H1 (cell line): ENCODE measurements at regions not wholly inside any gene's neighbourhood (a gene's known extent, or its start where the extent isn't known, plus 50 kb on each side); places are given as distances from the start of the nearest gene placed in this dataset.

Experiments used
- CTCF ChIA-PET: fragments of 300-600 bp; sonication (Branson Sonifier 250); formaldehyde crosslinking; loops from one replicate; lab custom pipeline; 2021; ENCODE audit not compliant: partially characterized antibody; lab: Charles Lee
- POLR2A ChIA-PET: fragments of 300-600 bp; sonication (Branson Sonifier 250); formaldehyde crosslinking; loops from one replicate; lab custom pipeline; 2021; ENCODE audit warnings: inconsistent platforms; ENCODE audit not compliant: partially characterized antibody; lab: Charles Lee
- DNase-seq, 2 experiments: peaks; one replicate each; pipeline versions ENCODE4 v3.0.0 to v3.0.0-alpha.2; 2010 to 2022; ENCODE audit warnings: low spot score in 2 of 2, low read depth in 1 of 2, mixed read lengths in 1 of 2
- FAIRE-seq: peaks from 2 replicates; lab custom pipeline; 2011; peaks lifted over from hg19 to GRCh38; lab: Jason Lieb, UNC
- H2AFZ ChIP-seq: 2 replicates; pipeline ENCODE4 v1.8.1; 2012; ENCODE audit warnings: low read length, inconsistent platforms
- H2AK5ac ChIP-seq: 2 replicates; pipeline ENCODE4 v1.6.1; 2013; ENCODE audit warnings: low read depth, low read length
- H2BK120ac ChIP-seq: replicated peaks from 2 replicates; pipeline ENCODE3; 2013; ENCODE audit warnings: low read depth, low read length, inconsistent platforms
- H2BK12ac ChIP-seq: 2 replicates; pipeline ENCODE4 v1.6.1; 2013; ENCODE audit warnings: low read depth, low read length
- H2BK15ac ChIP-seq: 2 replicates; pipeline ENCODE4 v1.6.1; 2013; ENCODE audit warnings: low read length
- H2BK20ac ChIP-seq: 2 replicates; pipeline ENCODE4 v1.6.1; 2013; ENCODE audit warnings: low read length
- H2BK5ac ChIP-seq: 2 replicates; pipeline ENCODE4 v1.6.1; 2013; ENCODE audit warnings: low read depth, low read length
- H3K14ac ChIP-seq: 2 replicates; pipeline ENCODE4 v1.6.1; 2013; ENCODE audit warnings: inconsistent platforms; ENCODE audit not compliant: insufficient read length
- H3K18ac ChIP-seq: 2 replicates; pipeline ENCODE4 v1.6.1; 2013; ENCODE audit warnings: low read length; ENCODE audit errors: extremely low read depth
- H3K23ac ChIP-seq: 2 replicates; pipeline ENCODE4 v1.6.1; 2013; ENCODE audit warnings: inconsistent platforms; ENCODE audit not compliant: insufficient read length
- H3K23me2 ChIP-seq: 2 replicates; pipeline ENCODE4 v1.6.1; 2013; ENCODE audit warnings: low read depth, low read length
- H3K27ac ChIP-seq: 2 replicates; pipeline ENCODE4 v1.6.1; 2011; ENCODE audit warnings: low read depth, low read length, inconsistent platforms
- H3K27me3 ChIP-seq, 4 experiments: replicated peaks in 1 of 4; 1 replicate in 1 of 4; 2 replicates in 3 of 4; pipeline versions ENCODE4 v1.6.1 to v1.8.1; 2011 to 2013; ENCODE audit warnings: low read length in 3 of 4, mild to moderate bottlenecking in 3 of 4, inconsistent platforms in 2 of 4, mixed read lengths in 2 of 4, moderate library complexity in 1 of 4; ENCODE audit not compliant: control insufficient read depth in 3 of 4, insufficient read depth in 3 of 4; ENCODE audit errors: extremely low read depth in 1 of 4
- H3K36me3 ChIP-seq, 4 experiments: 2 replicates each; pipeline versions ENCODE4 v1.6.1 to v1.8.1; 2011 to 2013; ENCODE audit warnings: mild to moderate bottlenecking in 4 of 4, low read length in 3 of 4, moderate library complexity in 2 of 4, control low read depth in 1 of 4, inconsistent platforms in 1 of 4; ENCODE audit not compliant: insufficient read depth in 4 of 4, control insufficient read depth in 2 of 4
- H3K4ac ChIP-seq: replicated peaks from 2 replicates; pipeline ENCODE3; 2013; ENCODE audit warnings: low read length, low read depth, mixed read lengths, inconsistent platforms; ENCODE audit not compliant: insufficient read length
- H3K4me1 ChIP-seq, 4 experiments: replicated peaks in 1 of 4; 1 replicate in 1 of 4; 2 replicates in 3 of 4; pipeline versions ENCODE4 v1.6.1 to v1.8.1; 2011 to 2013; ENCODE audit warnings: low read length in 3 of 4, inconsistent platforms in 2 of 4, mixed read lengths in 1 of 4; ENCODE audit not compliant: insufficient read depth in 4 of 4, control insufficient read depth in 3 of 4
- H3K4me2 ChIP-seq, 2 experiments: 2 replicates each; pipeline versions ENCODE4 v1.6.1 to v1.8.1; 2011 to 2013; ENCODE audit warnings: low read depth in 2 of 2, low read length in 2 of 2, control low read depth in 1 of 2, inconsistent platforms in 1 of 2, mild to moderate bottlenecking in 1 of 2; ENCODE audit not compliant: insufficient read depth in 1 of 2
- H3K4me3 ChIP-seq, 4 experiments: fragments of 200-600, 300-600 bp in 1 of 4; sonication (generic), shearing (Covaris generic), sonication (Bioruptor Twin) in 1 of 4; 2 replicates each; pipeline versions ENCODE4 v1.5.1 to v1.8.1; 2011 to 2016; ENCODE audit warnings: low read length in 4 of 4, low read depth in 3 of 4, control low read depth in 2 of 4, inconsistent platforms in 2 of 4, mild to moderate bottlenecking in 2 of 4, mixed read lengths in 1 of 4, moderate library complexity in 1 of 4; ENCODE audit not compliant: insufficient read depth in 2 of 4; ENCODE audit errors: extremely low read depth in 1 of 4
- H3K56ac ChIP-seq: replicated peaks from 2 replicates; pipeline ENCODE3; 2013; ENCODE audit warnings: low read depth, mild to moderate bottlenecking, mixed read lengths, low read length, inconsistent platforms; ENCODE audit not compliant: insufficient read length
- H3K79me1 ChIP-seq: 2 replicates; pipeline ENCODE4 v1.6.1; 2013; ENCODE audit warnings: low read depth, low read length, control low read depth
- H3K79me2 ChIP-seq, 2 experiments: 2 replicates each; pipeline versions ENCODE4 v1.6.1 to v1.8.1; 2012 to 2013; ENCODE audit warnings: low read length in 2 of 2, mild to moderate bottlenecking in 2 of 2, inconsistent platforms in 1 of 2; ENCODE audit not compliant: insufficient read depth in 2 of 2, control insufficient read depth in 1 of 2
- H3K9ac ChIP-seq, 4 experiments: replicated peaks in 1 of 4; 1 replicate in 1 of 4; 2 replicates in 3 of 4; pipeline versions ENCODE4 v1.6.1 to v1.8.1; 2011 to 2013; ENCODE audit warnings: low read depth in 3 of 4, low read length in 3 of 4, control low read depth in 2 of 4, mild to moderate bottlenecking in 2 of 4, moderate library complexity in 2 of 4, inconsistent platforms in 1 of 4; ENCODE audit errors: extremely low read depth in 1 of 4
- H3K9me3 ChIP-seq, 2 experiments: 2 replicates each; pipeline versions ENCODE4 v1.6.1 to v1.8.1; 2012 to 2013; ENCODE audit warnings: mild to moderate bottlenecking in 2 of 2, moderate library complexity in 2 of 2, control low read depth in 1 of 2, inconsistent platforms in 1 of 2, low read depth in 1 of 2, low read length in 1 of 2, mixed read lengths in 1 of 2; ENCODE audit not compliant: insufficient read depth in 2 of 2
- H4K20me1 ChIP-seq, 2 experiments: replicated peaks in 1 of 2; 2 replicates each; pipeline versions ENCODE3 to v1.8.1; 2011 to 2013; ENCODE audit warnings: inconsistent platforms in 2 of 2, low read length in 2 of 2, mild to moderate bottlenecking in 1 of 2; ENCODE audit not compliant: insufficient read depth in 2 of 2, control insufficient read depth in 1 of 2
- H4K5ac ChIP-seq: 2 replicates; pipeline ENCODE4 v1.6.1; 2013; ENCODE audit warnings: low read length, low read depth, mixed read lengths, inconsistent platforms; ENCODE audit not compliant: insufficient read length
- H4K8ac ChIP-seq: 2 replicates; pipeline ENCODE4 v1.8.0; 2013; ENCODE audit warnings: mild to moderate bottlenecking, moderate library complexity, low read length, inconsistent platforms; ENCODE audit not compliant: insufficient read depth; ENCODE audit errors: extremely low read depth
- H4K91ac ChIP-seq: replicated peaks from 2 replicates; pipeline ENCODE3; 2013; ENCODE audit warnings: low read length, mixed read lengths, inconsistent platforms; ENCODE audit not compliant: insufficient read length
- KDM1A ChIP-seq: fragments of 200-600, 300-600 bp; sonication (generic); IDR thresholded peaks from 2 replicates; pipeline ENCODE4 v1.7.1; 2016; ENCODE audit warnings: mild to moderate bottlenecking, low read length, borderline replicate concordance
- SRF ChIP-seq: IDR thresholded peaks from 2 replicates; pipeline ENCODE4 v1.6.1; 2011; ENCODE audit warnings: mild to moderate bottlenecking, low read depth, low read length, moderate library complexity
- SUZ12 ChIP-seq: fragments of 200-600 bp; sonication (generic); IDR thresholded peaks from 2 replicates; pipeline ENCODE4 v1.6.1; 2012; ENCODE audit warnings: mild to moderate bottlenecking, inconsistent platforms, low read length, moderate library complexity, mixed read lengths
- WGBS, 2 experiments: shearing (Covaris generic) in 1 of 2; methylation state at CpG; one replicate each; pipeline versions ENCODE4 v1.1.6 to v1.1.7; 2013 to 2015; ENCODE audit warnings: low lambda C conversion rate in 2 of 2, mixed read lengths in 2 of 2, inconsistent platforms in 1 of 2, low coverage in 1 of 2, missing lambda C conversion rate in 1 of 2; ENCODE audit not compliant: insufficient replicate concordance in 2 of 2, insufficient coverage in 1 of 2, insufficient read length in 1 of 2; ENCODE audit errors: extremely low coverage in 1 of 2, missing lambda C conversion rate in 1 of 2; 5-methylcytosine and 5-hydroxymethylcytosine counted together

- POLR2A ChIA-PET = no interaction called here
- no peak overlapping the region for H3K4me2 ChIP-seq
- TF ChIP-seq KDM1A (no peak), SRF (no peak), SUZ12 (no peak)
These were observed 1094.5 kb upstream of the LRRN3 start for GRCh38 chr7:109996411-109996810.

More at GRCh38 chr7:109996411-109996810, 1094.5 kb upstream of the LRRN3 start:
- no peak overlapping the region for H3K9ac ChIP-seq
- H2BK12ac ChIP-seq = no peak overlapping the region
- H2AFZ ChIP-seq = no peak overlapping the region
- DNase-seq (no peak), FAIRE-seq (no peak)
- H4K8ac ChIP-seq = no peak overlapping the region
- no peaks in the 10 kb centered on the region for H3K4me1 ChIP-seq
- no peak overlapping the region for H4K5ac ChIP-seq
- H3K23me2 ChIP-seq = no peaks in the 10 kb centered on the region
- H3K4ac ChIP-seq = no peak overlapping the region
- no peaks in the 10 kb centered on the region; a peak in 1 of 8 replicates for H3K36me3 ChIP-seq
- H2AK5ac ChIP-seq = no peak overlapping the region
- H3K79me2 ChIP-seq = no peaks in the 10 kb centered on the region
- no peaks in the 10 kb centered on the region for H4K20me1 ChIP-seq
- H2BK5ac ChIP-seq = no peak overlapping the region
- no peaks in the 10 kb centered on the region for H3K9me3 ChIP-seq
- CTCF ChIA-PET = no interaction called here
- no peak overlapping the region for H3K18ac ChIP-seq
- no peak overlapping the region for H3K4me3 ChIP-seq
- H3K56ac ChIP-seq = no peak overlapping the region
- H2BK20ac ChIP-seq = no peak overlapping the region
- H3K27me3 ChIP-seq = no peaks in the 10 kb centered on the region
- H3K79me1 ChIP-seq = no peaks in the 10 kb centered on the region
- no peak overlapping the region for H3K14ac ChIP-seq
- H3K23ac ChIP-seq = no peak overlapping the region
- no peak overlapping the region for H4K91ac ChIP-seq
- no peak overlapping the region for H2BK15ac ChIP-seq
- no peak overlapping the region for H3K27ac ChIP-seq
- WGBS, 2 experiments = 91% methylated on average over 1 of the region's 1 CpG; no CpG with 5 or more reads in 1 of the 2 experiments
- no peak overlapping the region for H2BK120ac ChIP-seq
